ENCODE measurements at regions not wholly inside any gene's neighbourhood (a gene's known extent, or its start where the extent isn't known, plus 50 kb on each side); places are given as distances from the start of the nearest gene placed in this dataset.
"Not testable (repeated sequence)": the region's sequence is repeated elsewhere in the genome, so short reads cannot be mapped to it uniquely, and the experiment has no call there.

- H3K27me3 Mint-ChIP-seq (ENCODE audit: low read depth) = no peaks in the 10 kb centered on the region
- no peaks in the 10 kb centered on the region for H3K36me3 Mint-ChIP-seq (ENCODE audit: insufficient read depth in 2 of 2)
- ATAC-seq (replicated peaks in 1 of 2) (no peak), DNase-seq (no peak)
- no peak overlapping the region for H3K4me3 Mint-ChIP-seq
- peaks cover 0 to 7% of the 10 kb centered on the region in 2 donors for H3K9me3 Mint-ChIP-seq
- no peaks in the 10 kb centered on the region for H3K4me1 Mint-ChIP-seq (ENCODE audit: low read depth)
- H3K27ac Mint-ChIP-seq = no peak overlapping the region
Measured at GRCh38 chr3:22421589-22421988, 670.6 kb upstream of the ZNF385D start.

GRCh38 chr3:22431334-22431733 lies 680.3 kb upstream of the ZNF385D start:
- Mint-ChIP-seq H3K36me3 (ENCODE audit: insufficient read depth in 2 of 2) (no peaks in the 10 kb centered on the region), H3K9me3 (peaks cover 0 to 6% of the 10 kb centered on the region in 2 donors), H3K27ac (no peak overlapping the region), H3K4me3 (no peak overlapping the region), H3K27me3 (ENCODE audit: low read depth) (no peaks in the 10 kb centered on the region), H3K4me1 (ENCODE audit: low read depth) (no peaks in the 10 kb centered on the region)
- DNase-seq = no peak
- no peak for ATAC-seq (replicated peaks in 1 of 2)

- H3K27ac Mint-ChIP-seq = no peak overlapping the region
- no peak overlapping the region for H3K4me3 Mint-ChIP-seq
- peaks cover 4 to 5% of the 10 kb centered on the region in 2 donors for H3K9me3 Mint-ChIP-seq
- no peak for ATAC-seq (replicated peaks in 1 of 2)
- no peaks in the 10 kb centered on the region for H3K4me1 Mint-ChIP-seq (ENCODE audit: low read depth)
- no peaks in the 10 kb centered on the region for H3K27me3 Mint-ChIP-seq (ENCODE audit: low read depth)
- no peak for DNase-seq
- H3K36me3 Mint-ChIP-seq (ENCODE audit: insufficient read depth in 2 of 2) = no peaks in the 10 kb centered on the region
Measured at GRCh38 chr3:22439626-22440025, 688.6 kb upstream of the ZNF385D start.

GRCh38 chr3:22441711-22442110 lies 690.7 kb upstream of the ZNF385D start:
- no peaks in the 10 kb centered on the region for H3K36me3 Mint-ChIP-seq (ENCODE audit: insufficient read depth in 2 of 2)
- H3K4me1 Mint-ChIP-seq (ENCODE audit: low read depth) = no peaks in the 10 kb centered on the region
- H3K27ac Mint-ChIP-seq = no peak overlapping the region
- DNase-seq (no peak), ATAC-seq (replicated peaks in 1 of 2) (no peak)
- no peaks in the 10 kb centered on the region for H3K27me3 Mint-ChIP-seq (ENCODE audit: low read depth)
- peaks cover 4 to 8% of the 10 kb centered on the region in 2 donors for H3K9me3 Mint-ChIP-seq
- H3K4me3 Mint-ChIP-seq = no peak overlapping the region

GRCh38 chr3:22443571-22444233 lies 692.7 kb upstream of the ZNF385D start:
- no peak for ATAC-seq (replicated peaks in 1 of 2)
- no peaks in the 10 kb centered on the region for H3K36me3 Mint-ChIP-seq (ENCODE audit: insufficient read depth in 2 of 2)
- H3K4me1 Mint-ChIP-seq (ENCODE audit: low read depth) = no peaks in the 10 kb centered on the region
- no peak for DNase-seq
- H3K27ac Mint-ChIP-seq = no peak overlapping the region
- H3K27me3 Mint-ChIP-seq (ENCODE audit: low read depth) = no peaks in the 10 kb centered on the region
- no peak overlapping the region for H3K4me3 Mint-ChIP-seq
- peaks cover 3 to 8% of the 10 kb centered on the region in 2 donors for H3K9me3 Mint-ChIP-seq

GRCh38 chr3:22445336-22445735 lies 694.3 kb upstream of the ZNF385D start:
- DNase-seq; H3K4me3 Mint-ChIP-seq; H3K9me3 Mint-ChIP-seq; H3K4me1 Mint-ChIP-seq (ENCODE audit: low read depth); H3K36me3 Mint-ChIP-seq (ENCODE audit: insufficient read depth in 2 of 2); H3K27ac Mint-ChIP-seq; H3K27me3 Mint-ChIP-seq (ENCODE audit: low read depth); ATAC-seq (replicated peaks in 1 of 2): not testable (repeated sequence)

GRCh38 chr3:22450786-22451400 lies 699.9 kb upstream of the ZNF385D start:
- no peak for DNase-seq
- no peak for ATAC-seq (replicated peaks in 1 of 2)
- peaks cover 0 to 4% of the 10 kb centered on the region in 2 donors for H3K9me3 Mint-ChIP-seq
- H3K27me3 Mint-ChIP-seq (ENCODE audit: low read depth) = no peaks in the 10 kb centered on the region
- no peak overlapping the region for H3K4me3 Mint-ChIP-seq
- H3K27ac Mint-ChIP-seq = no peak overlapping the region
- no peaks in the 10 kb centered on the region for H3K36me3 Mint-ChIP-seq (ENCODE audit: insufficient read depth in 2 of 2)
- H3K4me1 Mint-ChIP-seq (ENCODE audit: low read depth) = no peaks in the 10 kb centered on the region

GRCh38 chr3:22451501-22451900 lies 700.5 kb upstream of the ZNF385D start:
- no peaks in the 10 kb centered on the region for H3K36me3 Mint-ChIP-seq (ENCODE audit: insufficient read depth in 2 of 2)
- H3K4me3 Mint-ChIP-seq = no peak overlapping the region
- DNase-seq (no peak), ATAC-seq (replicated peaks in 1 of 2) (no peak)
- H3K27ac Mint-ChIP-seq = no peak overlapping the region
- no peaks in the 10 kb centered on the region for H3K4me1 Mint-ChIP-seq (ENCODE audit: low read depth)
- H3K27me3 Mint-ChIP-seq (ENCODE audit: low read depth) = no peaks in the 10 kb centered on the region
- peaks cover 0 to 1% of the 10 kb centered on the region in 2 donors for H3K9me3 Mint-ChIP-seq

GRCh38 chr3:22453906-22454535 lies 703.0 kb upstream of the ZNF385D start:
- Mint-ChIP-seq H3K4me3 (no peak overlapping the region), H3K27me3 (ENCODE audit: low read depth) (no peaks in the 10 kb centered on the region), H3K27ac (no peak overlapping the region), H3K36me3 (ENCODE audit: insufficient read depth in 2 of 2) (no peaks in the 10 kb centered on the region), H3K4me1 (ENCODE audit: low read depth) (no peaks in the 10 kb centered on the region), H3K9me3 (peaks cover 0 to 1% of the 10 kb centered on the region in 2 donors)
- DNase-seq (no peak), ATAC-seq (replicated peaks in 1 of 2) (no peak)

GRCh38 chr3:22469995-22470394 lies 719.0 kb upstream of the ZNF385D start:
- H3K4me1 Mint-ChIP-seq (ENCODE audit: low read depth) = no peaks in the 10 kb centered on the region
- no peaks in the 10 kb centered on the region for H3K9me3 Mint-ChIP-seq
- DNase-seq (no peak), ATAC-seq (replicated peaks in 1 of 2) (no peak)
- H3K27ac Mint-ChIP-seq = no peak overlapping the region
- no peaks in the 10 kb centered on the region for H3K27me3 Mint-ChIP-seq (ENCODE audit: low read depth)
- no peak overlapping the region for H3K4me3 Mint-ChIP-seq
- no peaks in the 10 kb centered on the region for H3K36me3 Mint-ChIP-seq (ENCODE audit: insufficient read depth in 2 of 2)

GRCh38 chr3:22471557-22471956 lies 720.5 kb upstream of the ZNF385D start:
- Mint-ChIP-seq H3K4me1 (ENCODE audit: low read depth) (no peaks in the 10 kb centered on the region), H3K27ac (no peak overlapping the region), H3K9me3 (no peaks in the 10 kb centered on the region), H3K27me3 (ENCODE audit: low read depth) (no peaks in the 10 kb centered on the region), H3K4me3 (no peak overlapping the region), H3K36me3 (ENCODE audit: insufficient read depth in 2 of 2) (no peaks in the 10 kb centered on the region)
- no peak for DNase-seq
- ATAC-seq (replicated peaks in 1 of 2) = no peak

GRCh38 chr3:22474706-22475445 lies 723.9 kb upstream of the ZNF385D start:
- H3K4me1 Mint-ChIP-seq (ENCODE audit: low read depth) = no peaks in the 10 kb centered on the region
- H3K27ac Mint-ChIP-seq = no peak overlapping the region
- no peaks in the 10 kb centered on the region for H3K27me3 Mint-ChIP-seq (ENCODE audit: low read depth)
- ATAC-seq (replicated peaks in 1 of 2) (no peak), DNase-seq (no peak)
- H3K4me3 Mint-ChIP-seq = no peak overlapping the region
- no peaks in the 10 kb centered on the region for H3K36me3 Mint-ChIP-seq (ENCODE audit: insufficient read depth in 2 of 2)
- no peaks in the 10 kb centered on the region for H3K9me3 Mint-ChIP-seq

- H3K27me3 Mint-ChIP-seq (ENCODE audit: low read depth) = no peaks in the 10 kb centered on the region
- no peaks in the 10 kb centered on the region for H3K36me3 Mint-ChIP-seq (ENCODE audit: insufficient read depth in 2 of 2)
- no peak overlapping the region for H3K27ac Mint-ChIP-seq
- DNase-seq = no peak
- no peaks in the 10 kb centered on the region for H3K9me3 Mint-ChIP-seq
- no peak for ATAC-seq (replicated peaks in 1 of 2)
- H3K4me3 Mint-ChIP-seq = no peak overlapping the region
- H3K4me1 Mint-ChIP-seq (ENCODE audit: low read depth) = no peaks in the 10 kb centered on the region
Measured at GRCh38 chr3:22475665-22476240, 724.7 kb upstream of the ZNF385D start.
